Uterus (tissue), 3 donors: ENCODE measurements at regions not wholly inside any gene's neighbourhood (a gene's known extent, or its start where the extent isn't known, plus 50 kb on each side); places are given as distances from the start of the nearest gene placed in this dataset.

ENCODE experiments used
- DNase-seq, 2 donors: peaks; one replicate each; pipeline ENCODE4 v3.0.0-alpha.2; 2019 to 2020
- H3K27ac ChIP-seq, 2 donors: fragments of 200-600 bp; sonication (generic); 1 replicate in 1 of 2; 2 replicates in 1 of 2; pipeline ENCODE4 v1.5.1; 2016 to 2018
- H3K27me3 ChIP-seq, 2 donors: fragments of 200-600 bp; sonication (generic); one replicate each; pipeline ENCODE4 v1.5.1; 2018 to 2019; ENCODE audit warnings: control low read depth in 1 of 2
- H3K36me3 ChIP-seq, 2 donors: fragments of 200-600 bp; sonication (generic); one replicate each; pipeline ENCODE4 v1.5.1; 2019; ENCODE audit warnings: control low read depth in 1 of 2
- H3K4me1 ChIP-seq, 2 donors: fragments of 200-600 bp; sonication (generic); one replicate each; pipeline ENCODE4 v1.5.1; 2018 to 2019; ENCODE audit warnings: control low read depth in 1 of 2
- H3K4me3 ChIP-seq, 2 donors: fragments of 200-600 bp; sonication (generic); 1 replicate in 1 of 2; 2 replicates in 1 of 2; pipeline ENCODE4 v1.5.1; 2018 to 2019; ENCODE audit warnings: mild to moderate bottlenecking in 1 of 2
- H3K9me3 ChIP-seq, 2 donors: fragments of 200-600 bp; sonication (generic); one replicate each; pipeline ENCODE4 v1.5.1; 2019; ENCODE audit warnings: control low read depth in 1 of 2
- CTCF ChIP-seq, 4 experiments: fragments of 200-600 bp in 2 of 4; fragments of 450-650 bp in 2 of 4; sonication (generic) in 2 of 4; IDR thresholded peaks; one replicate each; pipeline ENCODE4 v1.5.1; 2016 to 2019; ENCODE audit warnings: antibody characterized with exemption in 4 of 4, mild to moderate bottlenecking in 2 of 4, moderate library complexity in 1 of 4
- POLR2A ChIP-seq, 2 donors: fragments of 450-650 bp; IDR thresholded peaks; one replicate each; pipeline ENCODE4 v1.6.1; 2016; ENCODE audit warnings: antibody characterized with exemption in 2 of 2, mild to moderate bottlenecking in 1 of 2, moderate library complexity in 1 of 2
- intact Hi-C: fragments of 100-400 bp; cut with DNase I; formaldehyde crosslinking; loops from one replicate; pipeline ENCODE4 v1.15.1; 2023; ENCODE audit warnings: low total_unique reads
- donor health status: DM: yes; HTN: yes; CAD: no.

DNA sequence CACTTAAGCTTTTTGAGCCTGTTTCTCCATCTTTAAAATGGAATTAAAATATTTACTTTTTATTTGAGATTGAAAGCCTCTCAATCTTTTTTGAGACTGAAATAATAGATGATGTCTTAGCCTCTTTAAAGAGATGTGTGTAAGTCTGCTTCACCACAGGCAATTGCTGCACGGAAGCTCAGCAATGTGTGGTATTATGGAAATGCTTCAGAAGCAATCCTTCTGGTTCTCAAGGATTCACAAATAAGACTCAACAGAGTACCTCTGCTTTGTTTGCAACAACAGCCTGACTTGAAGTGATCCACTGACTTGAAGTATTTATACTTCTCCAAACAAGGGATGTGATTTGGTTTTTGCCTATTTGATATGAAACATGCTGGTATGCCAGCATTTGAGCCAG, 332.0 kb upstream of the RASGRP1 start:
- intact Hi-C loops: no loop called here
- H3K36me3 ChIP-seq: no peaks in the 10 kb centered on the region

GRCh38 chr15:38897551-38897950, 332.9 kb upstream of the RASGRP1 start:
- Histone ChIP-seq H3K27ac (no peak overlapping the region), H3K4me3 (no peak overlapping the region), H3K4me1 (no peaks in the 10 kb centered on the region), H3K27me3 (no peaks in the 10 kb centered on the region), H3K36me3 (no peaks in the 10 kb centered on the region), H3K9me3 (no peaks in the 10 kb centered on the region)
- no peak for DNase-seq
- TF ChIP-seq POLR2A (IDR thresholded peaks at IDR 0.05) (no peak), CTCF (IDR thresholded peaks at IDR 0.05) (no peak)
- intact Hi-C loops: no loop called here

More for the DNA sequence above, 332.0 kb upstream of the RASGRP1 start:
- no peaks in the 10 kb centered on the region for H3K27me3 ChIP-seq
- no peak overlapping the region for H3K27ac ChIP-seq
- H3K4me1 ChIP-seq: no peaks in the 10 kb centered on the region
- TF ChIP-seq POLR2A (IDR thresholded peaks at IDR 0.05) (no peak), CTCF (IDR thresholded peaks at IDR 0.05) (no peak)
- no peak overlapping the region for H3K4me3 ChIP-seq
- no peaks in the 10 kb centered on the region for H3K9me3 ChIP-seq
- no peak for DNase-seq

- TF ChIP-seq POLR2A (IDR thresholded peaks at IDR 0.05) (no peak), CTCF (IDR thresholded peaks at IDR 0.05) (no peak)
- Histone ChIP-seq H3K27ac (no peak overlapping the region), H3K36me3 (no peaks in the 10 kb centered on the region), H3K27me3 (no peaks in the 10 kb centered on the region), H3K4me3 (no peak overlapping the region), H3K4me1 (no peaks in the 10 kb centered on the region), H3K9me3 (no peaks in the 10 kb centered on the region)
- intact Hi-C loops: no loop called here
- no peak for DNase-seq
Measured at GRCh38 chr15:38898236-38898635, 333.6 kb upstream of the RASGRP1 start.

GRCh38 chr15:38899300-38899699, 334.7 kb upstream of the RASGRP1 start:
- no peaks in the 10 kb centered on the region for H3K27me3 ChIP-seq
- intact Hi-C loops: no loop called here
- H3K4me3 ChIP-seq: no peak overlapping the region
- H3K4me1 ChIP-seq: no peaks in the 10 kb centered on the region
- no peaks in the 10 kb centered on the region for H3K36me3 ChIP-seq
- no peak overlapping the region for H3K27ac ChIP-seq
- TF ChIP-seq CTCF (IDR thresholded peaks at IDR 0.05) (no peak), POLR2A (IDR thresholded peaks at IDR 0.05) (no peak)
- DNase-seq: no peak
- no peaks in the 10 kb centered on the region for H3K9me3 ChIP-seq

DNA sequence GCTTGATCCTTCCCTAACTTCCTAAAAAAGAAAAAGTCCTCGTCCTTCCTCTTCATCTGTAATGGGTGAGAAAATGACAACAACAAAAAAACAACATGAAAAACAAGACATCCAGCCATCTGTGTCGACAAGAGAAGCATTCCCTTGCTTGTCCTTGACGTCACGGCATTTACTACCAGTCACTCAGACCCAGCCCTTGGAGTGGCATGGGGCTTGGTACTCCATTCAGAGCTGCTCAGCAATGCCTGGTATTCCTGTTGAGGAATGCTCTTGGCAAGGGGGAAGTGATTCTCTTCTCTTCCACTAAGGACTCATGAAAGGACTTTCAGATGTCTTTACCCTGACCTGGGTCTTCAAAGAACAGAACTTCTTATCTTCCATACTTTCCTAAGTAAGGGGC, 339.7 kb upstream of the RASGRP1 start:
- Histone ChIP-seq H3K27me3 (no peaks in the 10 kb centered on the region), H3K4me1 (no peaks in the 10 kb centered on the region), H3K9me3 (no peaks in the 10 kb centered on the region), H3K4me3 (no peak overlapping the region), H3K27ac (no peak overlapping the region), H3K36me3 (no peaks in the 10 kb centered on the region)
- intact Hi-C loops: no loop called here
- no peak for TF ChIP-seq CTCF (IDR thresholded peaks at IDR 0.05)
- TF ChIP-seq POLR2A (IDR thresholded peaks at IDR 0.05): no peak
- DNase-seq: no peak
